ENCODE measurements at regions not wholly inside any gene's neighbourhood (a gene's known extent, or its start where the extent isn't known, plus 50 kb on each side); places are given as distances from the start of the nearest gene placed in this dataset.
"Not testable (repeated sequence)": the region's sequence is repeated elsewhere in the genome, so short reads cannot be mapped to it uniquely, and the experiment has no call there.

DNA sequence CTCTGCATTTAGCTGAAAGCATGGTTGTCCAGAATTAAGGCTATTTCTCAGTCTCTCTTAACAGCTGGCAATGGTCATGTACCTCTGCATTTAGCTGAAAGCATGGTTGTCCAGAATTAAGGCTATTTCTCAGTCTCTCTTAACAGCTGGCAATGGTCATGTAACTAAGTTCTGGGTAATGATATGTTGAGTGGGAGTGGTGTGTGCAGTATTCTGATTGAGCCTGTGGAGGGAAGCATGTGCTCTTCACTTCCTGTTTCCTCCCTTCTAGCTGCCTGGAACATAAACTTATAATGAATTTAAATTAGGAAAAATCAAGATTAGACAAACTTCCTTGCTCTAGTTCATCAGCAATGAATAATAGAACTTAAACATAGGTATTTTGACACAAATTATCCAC lies 168.5 kb downstream of the MBL2 start:
- not testable (repeated sequence) for TF ChIP-seq POLR2A (IDR thresholded peaks at IDR 0.05; ENCODE audit: low read depth, low read length); POLR2AphosphoS5 (IDR thresholded peaks at IDR 0.05; ENCODE audit: insufficient read depth, low read depth, low read length); JUN (IDR thresholded peaks at IDR 0.05; ENCODE audit: borderline replicate concordance, insufficient read depth, insufficient read length, low read depth); MYC (IDR thresholded peaks at IDR 0.05; ENCODE audit: low read depth, low read length); FOS (IDR thresholded peaks at IDR 0.05; ENCODE audit: borderline replicate concordance, insufficient read depth, low read length); EZH2 (IDR thresholded peaks at IDR 0.05; ENCODE audit: borderline replicate concordance, low read depth, low read length, severe bottlenecking); GATA2 (IDR thresholded peaks at IDR 0.05; ENCODE audit: insufficient read depth, insufficient read length, low read depth, low read length)
- TF ChIP-seq, protein P1, sequence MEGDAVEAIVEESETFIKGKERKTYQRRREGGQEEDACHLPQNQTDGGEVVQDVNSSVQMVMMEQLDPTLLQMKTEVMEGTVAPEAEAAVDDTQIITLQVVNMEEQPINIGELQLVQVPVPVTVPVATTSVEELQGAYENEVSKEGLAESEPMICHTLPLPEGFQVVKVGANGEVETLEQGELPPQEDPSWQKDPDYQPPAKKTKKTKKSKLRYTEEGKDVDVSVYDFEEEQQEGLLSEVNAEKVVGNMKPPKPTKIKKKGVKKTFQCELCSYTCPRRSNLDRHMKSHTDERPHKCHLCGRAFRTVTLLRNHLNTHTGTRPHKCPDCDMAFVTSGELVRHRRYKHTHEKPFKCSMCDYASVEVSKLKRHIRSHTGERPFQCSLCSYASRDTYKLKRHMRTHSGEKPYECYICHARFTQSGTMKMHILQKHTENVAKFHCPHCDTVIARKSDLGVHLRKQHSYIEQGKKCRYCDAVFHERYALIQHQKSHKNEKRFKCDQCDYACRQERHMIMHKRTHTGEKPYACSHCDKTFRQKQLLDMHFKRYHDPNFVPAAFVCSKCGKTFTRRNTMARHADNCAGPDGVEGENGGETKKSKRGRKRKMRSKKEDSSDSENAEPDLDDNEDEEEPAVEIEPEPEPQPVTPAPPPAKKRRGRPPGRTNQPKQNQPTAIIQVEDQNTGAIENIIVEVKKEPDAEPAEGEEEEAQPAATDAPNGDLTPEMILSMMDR (IDR thresholded peaks at IDR 0.05; ENCODE audit: extremely low read depth in 1 of 2, insufficient read depth in 1 of 2, low read depth in 1 of 2, low read length in 2 of 2) = not testable (repeated sequence)
- TF ChIP-seq, protein P2, sequence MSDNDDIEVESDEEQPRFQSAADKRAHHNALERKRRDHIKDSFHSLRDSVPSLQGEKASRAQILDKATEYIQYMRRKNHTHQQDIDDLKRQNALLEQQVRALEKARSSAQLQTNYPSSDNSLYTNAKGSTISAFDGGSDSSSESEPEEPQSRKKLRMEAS (IDR thresholded peaks at IDR 0.05; ENCODE audit: insufficient read depth, insufficient read length) = not testable (repeated sequence)
